ENCODE measurements at regions not wholly inside any gene's neighbourhood (a gene's known extent, or its start where the extent isn't known, plus 50 kb on each side); places are given as distances from the start of the nearest gene placed in this dataset.

- no peak for DNase-seq (ENCODE audit: extremely low spot score)
- no peak for TF ChIP-seq ARNT (IDR thresholded peaks at IDR 0.05)
- TF ChIP-seq FOXM1 (IDR thresholded peaks at IDR 0.05; ENCODE audit: borderline replicate concordance) = no peak
- TF ChIP-seq LEF1 (IDR thresholded peaks at IDR 0.05; ENCODE audit: borderline replicate concordance) = no peak
- TF ChIP-seq SP1 (IDR thresholded peaks at IDR 0.05) = no peak
- no peak for TF ChIP-seq HDGF (IDR thresholded peaks at IDR 0.05; ENCODE audit: borderline replicate concordance)
- TF ChIP-seq BHLHE40 (IDR thresholded peaks at IDR 0.05; ENCODE audit: borderline replicate concordance) = no peak
- no peak for TF ChIP-seq ZNF384 (IDR thresholded peaks at IDR 0.05)
- TF ChIP-seq FOXK2 (IDR thresholded peaks at IDR 0.05) = no peak
- no peak for TF ChIP-seq PKNOX1 (IDR thresholded peaks at IDR 0.05)
- TF ChIP-seq TARDBP (IDR thresholded peaks at IDR 0.05) = no peak
- TF ChIP-seq NFRKB (IDR thresholded peaks at IDR 0.05) = no peak
- TF ChIP-seq FOXA1 (IDR thresholded peaks at IDR 0.05) = no peak
- no peak for TF ChIP-seq L3MBTL2 (conservative IDR thresholded peaks at IDR 0.05)
- TF ChIP-seq CTBP1 (IDR thresholded peaks at IDR 0.05; ENCODE audit: borderline replicate concordance) = no peak
- TF ChIP-seq SUZ12 (IDR thresholded peaks at IDR 0.05) = no peak
- no peak for TF ChIP-seq ELF4 (IDR thresholded peaks at IDR 0.05)
- POLR2A ChIA-PET = no interaction called here
- CTCF ChIA-PET = no interaction called here
Measured at GRCh38 chr2:215737477-215737876, 275.9 kb downstream of the MREG start.

- POLR2A ChIA-PET = no interaction called here
- CTCF ChIA-PET = no interaction called here
- TF ChIP-seq ZNF384 (IDR thresholded peaks at IDR 0.05) (no peak), SP1 (IDR thresholded peaks at IDR 0.05) (no peak), FOXM1 (IDR thresholded peaks at IDR 0.05; ENCODE audit: borderline replicate concordance) (no peak), SUZ12 (IDR thresholded peaks at IDR 0.05) (no peak), ARNT (IDR thresholded peaks at IDR 0.05) (no peak), L3MBTL2 (conservative IDR thresholded peaks at IDR 0.05) (no peak), LEF1 (IDR thresholded peaks at IDR 0.05; ENCODE audit: borderline replicate concordance) (no peak), PKNOX1 (IDR thresholded peaks at IDR 0.05) (no peak), FOXA1 (IDR thresholded peaks at IDR 0.05) (no peak), FOXK2 (IDR thresholded peaks at IDR 0.05) (no peak), HDGF (IDR thresholded peaks at IDR 0.05; ENCODE audit: borderline replicate concordance) (no peak), TARDBP (IDR thresholded peaks at IDR 0.05) (no peak), CTBP1 (IDR thresholded peaks at IDR 0.05; ENCODE audit: borderline replicate concordance) (no peak), BHLHE40 (IDR thresholded peaks at IDR 0.05; ENCODE audit: borderline replicate concordance) (no peak), ELF4 (IDR thresholded peaks at IDR 0.05) (no peak), NFRKB (IDR thresholded peaks at IDR 0.05) (no peak)
- peak; percentile 51 for DNase-seq (ENCODE audit: extremely low spot score)
Measured at GRCh38 chr2:215736653-215737290, 276.6 kb downstream of the MREG start.

GRCh38 chr2:215731108-215731658 is 282.2 kb downstream of the MREG start:
- no peak for DNase-seq (ENCODE audit: extremely low spot score)
- TF ChIP-seq FOXK2 (IDR thresholded peaks at IDR 0.05) (no peak), ELF4 (IDR thresholded peaks at IDR 0.05) (no peak), HDGF (IDR thresholded peaks at IDR 0.05; ENCODE audit: borderline replicate concordance) (no peak), SUZ12 (IDR thresholded peaks at IDR 0.05) (no peak), ARNT (IDR thresholded peaks at IDR 0.05) (no peak), LEF1 (IDR thresholded peaks at IDR 0.05; ENCODE audit: borderline replicate concordance) (no peak), TARDBP (IDR thresholded peaks at IDR 0.05) (no peak), ZNF384 (IDR thresholded peaks at IDR 0.05) (no peak), NFRKB (IDR thresholded peaks at IDR 0.05) (no peak), FOXM1 (IDR thresholded peaks at IDR 0.05; ENCODE audit: borderline replicate concordance) (no peak), FOXA1 (IDR thresholded peaks at IDR 0.05) (no peak), BHLHE40 (IDR thresholded peaks at IDR 0.05; ENCODE audit: borderline replicate concordance) (no peak)
- CTCF ChIA-PET = no interaction called here
- POLR2A ChIA-PET = no interaction called here

GRCh38 chr2:215729985-215730620 is 283.2 kb downstream of the MREG start:
- DNase-seq (ENCODE audit: extremely low spot score) = no peak
- TF ChIP-seq HDGF (IDR thresholded peaks at IDR 0.05; ENCODE audit: borderline replicate concordance) = no peak
- TF ChIP-seq FOXM1 (IDR thresholded peaks at IDR 0.05; ENCODE audit: borderline replicate concordance) = no peak
- TF ChIP-seq L3MBTL2 (conservative IDR thresholded peaks at IDR 0.05) = no peak
- TF ChIP-seq BHLHE40 (IDR thresholded peaks at IDR 0.05; ENCODE audit: borderline replicate concordance) = no peak
- TF ChIP-seq FOXA1 (IDR thresholded peaks at IDR 0.05) = no peak
- TF ChIP-seq PKNOX1 (IDR thresholded peaks at IDR 0.05) = no peak
- no peak for TF ChIP-seq LEF1 (IDR thresholded peaks at IDR 0.05; ENCODE audit: borderline replicate concordance)
- TF ChIP-seq NFRKB (IDR thresholded peaks at IDR 0.05) = no peak
- no peak for TF ChIP-seq SP1 (IDR thresholded peaks at IDR 0.05)
- no peak for TF ChIP-seq CTBP1 (IDR thresholded peaks at IDR 0.05; ENCODE audit: borderline replicate concordance)
- TF ChIP-seq FOXK2 (IDR thresholded peaks at IDR 0.05) = no peak
- TF ChIP-seq TARDBP (IDR thresholded peaks at IDR 0.05) = no peak
- no peak for TF ChIP-seq ZNF384 (IDR thresholded peaks at IDR 0.05)
- no peak for TF ChIP-seq ARNT (IDR thresholded peaks at IDR 0.05)
- TF ChIP-seq SUZ12 (IDR thresholded peaks at IDR 0.05) = no peak
- CTCF ChIA-PET = no interaction called here
- POLR2A ChIA-PET = no interaction called here

GRCh38 chr2:215728504-215729065 is 284.8 kb downstream of the MREG start:
- TF ChIP-seq PKNOX1 (IDR thresholded peaks at IDR 0.05) = no peak
- TF ChIP-seq FOXA1 (IDR thresholded peaks at IDR 0.05) = no peak
- TF ChIP-seq NFRKB (IDR thresholded peaks at IDR 0.05) = no peak
- TF ChIP-seq CTBP1 (IDR thresholded peaks at IDR 0.05; ENCODE audit: borderline replicate concordance) = no peak
- no peak for TF ChIP-seq ZNF384 (IDR thresholded peaks at IDR 0.05)
- TF ChIP-seq L3MBTL2 (conservative IDR thresholded peaks at IDR 0.05) = no peak
- TF ChIP-seq HDGF (IDR thresholded peaks at IDR 0.05; ENCODE audit: borderline replicate concordance) = no peak
- TF ChIP-seq ARNT (IDR thresholded peaks at IDR 0.05) = no peak
- TF ChIP-seq SUZ12 (IDR thresholded peaks at IDR 0.05) = no peak
- TF ChIP-seq BHLHE40 (IDR thresholded peaks at IDR 0.05; ENCODE audit: borderline replicate concordance) = no peak
- TF ChIP-seq ELF4 (IDR thresholded peaks at IDR 0.05) = no peak
- TF ChIP-seq FOXK2 (IDR thresholded peaks at IDR 0.05) = no peak
- no peak for TF ChIP-seq SP1 (IDR thresholded peaks at IDR 0.05)
- no peak for TF ChIP-seq LEF1 (IDR thresholded peaks at IDR 0.05; ENCODE audit: borderline replicate concordance)
- no peak for TF ChIP-seq FOXM1 (IDR thresholded peaks at IDR 0.05; ENCODE audit: borderline replicate concordance)
- TF ChIP-seq TARDBP (IDR thresholded peaks at IDR 0.05) = no peak
- ChIA-PET POLR2A (no interaction called here), CTCF (no interaction called here)
- DNase-seq (ENCODE audit: extremely low spot score) = no peak

All from HEK293T (cell line).